ENCODE measurements at regions not wholly inside any gene's neighbourhood (a gene's known extent, or its start where the extent isn't known, plus 50 kb on each side); places are given as distances from the start of the nearest gene placed in this dataset.

- TF ChIP-seq CTCF (CRISPR knock-in tag; IDR thresholded peaks at IDR 0.05): no peak
- no peak for TF ChIP-seq NR2F2 (IDR thresholded peaks at IDR 0.05; ENCODE audit: borderline replicate concordance, low read depth)
- no peak for TF ChIP-seq CEBPG (CRISPR knock-in tag; IDR thresholded peaks at IDR 0.05)
- no peak for TF ChIP-seq POLR2G (IDR thresholded peaks at IDR 0.05; ENCODE audit: low read depth, low read length)
Measured at GRCh38 chr4:128452415-128452814, 164.8 kb upstream of the PGRMC2 start.

Data from HepG2 (cell line).